Left lobe of liver (tissue), 2 donors: ENCODE measurements at regions not wholly inside any gene's neighbourhood (a gene's known extent, or its start where the extent isn't known, plus 50 kb on each side); places are given as distances from the start of the nearest gene placed in this dataset.

Experiments
- ATAC-seq: fragments of 200-7000 bp; cut with Tn5 transposase; one replicate; pipeline ENCODE4 v1.9.1; 2020; ENCODE audit warnings: mild to moderate bottlenecking, moderate library complexity
- DNase-seq: peaks from one replicate; pipeline ENCODE4 v3.0.0-alpha.2; 2020; ENCODE audit warnings: low spot score
- donor health status: DM: no; HTN: no; CAD: no; lungs with moderate emphysema.
- donor health status: DM: no; HTN: yes; CAD: no.

DNA sequence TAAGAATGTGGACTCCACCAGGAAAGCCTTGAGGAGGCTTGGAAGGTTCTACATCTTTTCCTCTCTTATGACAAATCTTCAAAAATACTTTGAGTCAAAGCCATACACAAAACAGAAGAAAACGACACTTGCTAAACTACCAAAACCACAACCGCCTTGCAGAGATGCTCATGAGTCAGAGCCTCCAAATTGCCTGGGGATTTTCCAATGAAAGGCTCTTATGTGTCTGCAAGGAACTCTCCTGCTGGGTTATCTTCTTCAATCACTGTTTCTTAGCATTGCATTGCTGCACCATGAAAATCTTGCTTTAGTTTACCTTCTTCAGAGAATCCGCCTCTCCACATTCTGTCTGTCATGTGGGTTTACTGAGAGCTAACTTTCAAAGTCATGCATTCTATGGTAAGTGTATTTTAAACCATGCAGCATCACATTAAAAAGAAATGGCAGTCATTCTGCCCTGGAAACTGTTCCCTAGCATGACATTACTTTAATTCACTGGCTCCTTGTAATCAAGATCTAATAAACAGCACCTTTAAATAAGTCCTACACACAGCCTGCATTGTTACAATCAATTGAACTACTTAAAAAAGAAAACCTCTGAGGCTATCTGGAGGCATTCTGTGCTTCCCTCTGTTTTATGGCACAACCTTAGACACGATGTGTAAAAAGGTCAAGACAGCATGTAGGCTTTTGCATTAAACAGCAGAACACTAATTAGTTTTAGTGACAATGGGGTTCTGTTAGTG, 210.0 kb upstream of the FOXD3 start:
- ATAC-seq (no peak), DNase-seq (no peak)

DNA sequence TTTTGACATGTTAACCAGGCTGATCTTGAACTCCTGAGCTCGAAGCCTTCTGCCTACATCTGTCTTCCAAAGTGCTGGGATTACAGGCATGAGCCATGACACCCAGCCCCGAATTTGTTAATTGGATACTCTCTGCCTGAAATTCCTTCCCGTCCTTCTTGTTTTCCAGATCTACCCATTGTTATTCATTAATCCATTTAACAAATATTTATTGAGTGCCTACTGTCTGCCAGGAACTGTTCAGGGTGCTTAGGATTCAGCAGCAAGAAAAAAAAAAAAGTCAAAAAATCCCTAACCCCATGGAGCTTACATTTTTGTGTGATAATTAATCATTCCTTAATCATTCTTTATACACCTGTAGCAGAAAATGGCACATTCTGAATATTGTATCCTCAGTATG, 206.8 kb upstream of the FOXD3 start:
- DNase-seq (no peak), ATAC-seq (peak; percentile 76)

DNA sequence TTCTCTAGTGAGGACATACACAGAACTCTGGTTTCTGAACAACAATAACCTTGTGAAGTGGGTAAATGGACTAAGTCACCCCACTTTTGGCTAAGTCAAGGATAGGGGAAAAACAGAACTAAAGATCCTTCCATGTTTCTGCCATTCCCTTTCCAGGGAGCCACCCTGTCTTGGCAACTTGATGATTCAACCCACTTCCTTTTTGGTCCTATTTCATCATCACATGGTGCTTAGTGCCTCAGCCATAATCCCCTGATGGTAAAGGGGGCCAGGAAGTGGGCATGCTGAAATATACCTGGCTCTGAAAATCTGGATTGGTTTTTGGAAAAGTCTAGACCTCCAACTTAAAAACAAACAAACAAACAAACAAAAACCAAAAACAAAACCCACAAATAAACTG, 206.4 kb upstream of the FOXD3 start:
- no peak for ATAC-seq
- no peak for DNase-seq

- ATAC-seq: no peak
- DNase-seq: no peak
Observed at GRCh38 chr1:63119575-63120155, 202.7 kb upstream of the FOXD3 start.

DNA sequence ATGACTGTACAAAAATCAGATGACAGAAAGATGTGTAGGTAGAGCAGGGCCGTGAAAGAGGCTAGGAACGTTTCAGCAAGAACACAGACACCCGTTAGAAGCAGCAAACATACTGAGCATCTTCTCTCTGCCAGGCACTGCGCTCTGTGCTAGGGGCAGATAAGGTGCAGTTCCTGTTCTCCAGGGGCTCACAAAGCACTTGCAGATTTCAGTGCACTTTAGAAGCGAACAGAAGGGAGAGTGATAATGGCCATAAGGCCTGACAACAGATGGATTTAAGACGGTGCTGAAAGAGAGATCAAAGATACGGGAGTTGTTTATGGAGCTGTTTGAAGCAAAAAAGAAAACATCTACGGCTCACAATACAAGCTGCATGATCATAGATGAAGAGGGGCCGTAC, 200.3 kb upstream of the FOXD3 start:
- DNase-seq (no peak), ATAC-seq (no peak)

DNA sequence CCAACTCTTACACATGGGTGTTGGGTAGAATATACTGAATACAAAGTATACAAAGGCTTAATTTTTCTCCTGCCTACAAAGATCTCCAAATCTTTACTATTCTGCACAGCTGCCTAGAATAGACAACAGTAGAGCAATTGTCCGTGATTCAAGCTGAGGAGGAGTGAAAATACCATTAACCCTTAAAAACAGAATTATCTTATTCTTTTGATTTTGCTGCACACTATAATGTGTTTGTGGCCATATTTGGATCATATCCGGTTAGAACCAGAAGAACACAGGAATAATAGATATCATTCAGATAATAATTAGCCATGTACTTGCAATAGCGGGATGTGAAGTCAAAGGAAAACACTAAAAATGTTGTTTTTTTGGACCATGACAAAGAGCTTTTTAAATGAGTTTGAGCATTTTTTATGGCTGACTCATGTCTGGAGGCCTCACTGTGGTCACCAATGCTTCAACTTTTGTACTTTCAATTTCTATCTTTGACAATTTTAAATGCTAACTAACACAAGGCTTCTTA, 197.6 kb upstream of the FOXD3 start:
- no peak for ATAC-seq
- DNase-seq: no peak

DNA sequence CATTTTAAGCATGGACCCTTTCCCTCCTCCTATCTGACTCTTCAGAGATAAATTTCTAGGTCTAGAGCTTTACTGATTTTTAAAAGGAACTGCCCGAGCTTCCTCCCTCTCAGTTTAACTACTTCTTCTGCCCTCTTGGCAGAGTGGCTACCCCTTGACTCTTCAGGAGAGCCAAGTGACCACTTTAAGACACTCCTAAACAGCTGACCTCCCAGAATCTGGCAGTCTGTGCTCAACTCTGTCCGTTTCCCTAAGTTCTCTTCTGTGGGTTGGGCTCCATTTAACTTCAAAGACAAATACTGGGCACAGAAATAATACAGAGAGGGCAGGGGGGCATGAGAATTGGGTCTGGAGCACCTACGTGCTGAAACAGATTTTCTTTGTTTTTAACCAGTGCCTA, 196.3 kb upstream of the FOXD3 start:
- ATAC-seq (no peak), DNase-seq (no peak)

DNA sequence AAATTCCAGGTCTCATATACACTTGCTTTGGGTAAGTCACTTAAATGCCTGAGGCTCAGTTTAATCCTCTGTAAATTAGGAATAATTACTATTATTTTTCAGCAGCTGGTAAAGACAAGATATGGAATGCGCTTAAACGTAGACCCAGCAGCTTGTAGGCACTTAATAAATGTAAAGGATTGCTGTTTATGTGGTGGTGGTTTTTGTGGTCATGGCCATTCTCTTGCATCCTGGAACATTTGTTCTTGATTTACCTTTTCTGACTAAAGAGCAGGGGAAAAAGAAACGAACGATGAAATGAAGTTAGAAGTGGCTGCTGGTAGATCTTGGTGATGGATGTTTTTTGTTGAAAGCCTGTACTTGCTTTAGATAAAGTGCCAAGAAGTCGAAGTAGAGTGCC, 195.0 kb upstream of the FOXD3 start:
- no peak for ATAC-seq
- no peak for DNase-seq

DNA sequence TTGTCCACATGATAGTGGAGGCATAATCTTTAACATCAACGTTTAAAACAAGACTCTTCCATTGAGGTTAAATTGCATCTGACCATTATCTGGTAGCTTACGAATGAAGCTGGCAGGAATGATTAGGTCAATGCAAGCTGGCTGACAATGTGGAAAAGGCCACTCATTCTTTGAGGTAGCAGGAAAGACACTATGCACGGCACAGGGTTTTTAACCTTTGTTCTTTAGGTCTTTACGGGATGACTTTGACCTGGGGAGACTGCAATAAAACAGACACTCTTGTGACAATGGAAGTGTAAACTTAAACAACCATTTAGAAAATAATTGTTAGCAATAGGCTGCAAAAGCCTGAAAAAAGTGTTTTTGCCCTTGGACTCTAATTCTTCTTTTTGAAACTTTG, 193.8 kb upstream of the FOXD3 start:
- ATAC-seq (no peak), DNase-seq (no peak)

- no peak for DNase-seq
- no peak for ATAC-seq
Observed at GRCh38 chr1:63129184-63129583, 193.2 kb upstream of the FOXD3 start.

- DNase-seq (no peak), ATAC-seq (no peak)
Observed at GRCh38 chr1:63129855-63130254, 192.5 kb upstream of the FOXD3 start.

- DNase-seq: no peak
Observed at GRCh38 chr1:63134501-63135173, 187.7 kb upstream of the FOXD3 start.

GRCh38 chr1:63135174-63135512, 187.2 kb upstream of the FOXD3 start:
- ATAC-seq (peak; percentile 81), DNase-seq (no peak)

More at GRCh38 chr1:63134501-63135173, 187.7 kb upstream of the FOXD3 start:
- peak; percentile 76 for ATAC-seq

GRCh38 chr1:63135801-63136200, 186.6 kb upstream of the FOXD3 start:
- ATAC-seq (peak; percentile 8), DNase-seq (no peak)

DNA sequence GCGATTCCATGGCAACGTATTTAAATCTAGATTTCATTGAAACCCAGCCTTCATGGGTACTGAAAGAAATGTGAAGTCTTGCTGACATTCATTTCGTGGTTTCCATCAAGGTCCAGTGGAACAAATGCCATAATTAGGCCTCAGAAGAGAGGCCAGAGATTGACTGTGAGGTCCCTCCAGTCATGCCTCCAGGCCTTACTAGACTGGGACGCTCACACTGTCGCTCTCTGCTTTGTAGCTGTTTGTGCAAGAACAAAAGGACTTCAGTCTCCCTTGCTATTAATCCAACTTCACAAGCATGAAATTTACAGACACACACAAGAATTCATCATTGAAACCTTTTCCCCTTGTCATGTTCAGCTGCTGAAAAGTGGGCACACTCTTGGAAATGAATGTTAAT, 180.4 kb upstream of the FOXD3 start:
- ATAC-seq (no peak), DNase-seq (no peak)

DNA sequence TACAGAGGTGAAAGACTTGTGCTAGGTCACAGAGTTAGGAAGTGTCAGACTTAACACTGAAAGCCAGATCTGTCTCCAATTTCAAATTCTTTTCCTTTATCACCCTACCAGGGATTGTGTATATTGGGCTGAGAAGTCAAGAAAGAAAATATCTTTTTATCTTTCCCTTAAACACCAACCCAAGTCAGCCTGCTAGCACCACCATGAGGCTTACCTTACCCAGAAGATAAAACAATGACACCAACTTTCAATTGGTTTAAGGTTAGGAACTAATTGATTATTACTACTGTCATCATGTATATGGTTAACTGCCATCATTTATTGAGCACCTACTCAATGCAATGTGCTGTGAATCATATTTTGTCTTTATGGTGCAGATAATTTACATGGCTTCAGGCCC, 178.9 kb upstream of the FOXD3 start:
- no peak for DNase-seq

DNA sequence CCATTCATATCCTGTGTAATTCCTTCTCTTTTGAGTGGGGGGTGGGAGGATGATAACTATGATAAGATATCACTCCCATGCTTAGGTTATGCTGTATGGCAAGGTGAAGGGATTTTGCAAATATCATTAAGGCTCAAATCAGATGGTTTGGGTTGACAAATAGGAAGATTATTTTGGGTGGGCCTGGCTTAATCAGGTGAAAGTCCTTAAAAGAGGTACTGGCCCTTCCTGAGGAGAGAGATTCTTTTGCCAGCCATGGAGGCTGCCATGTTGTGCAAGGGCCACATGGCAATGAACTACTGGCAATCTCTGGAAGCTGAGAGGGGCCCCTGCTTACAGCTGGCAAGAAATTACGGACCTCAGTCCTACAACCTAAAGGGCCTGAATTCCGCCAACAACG, 174.6 kb upstream of the FOXD3 start:
- DNase-seq: no peak
- no peak for ATAC-seq

More for the DNA sequence above, 178.9 kb upstream of the FOXD3 start:
- no peak for ATAC-seq

DNA sequence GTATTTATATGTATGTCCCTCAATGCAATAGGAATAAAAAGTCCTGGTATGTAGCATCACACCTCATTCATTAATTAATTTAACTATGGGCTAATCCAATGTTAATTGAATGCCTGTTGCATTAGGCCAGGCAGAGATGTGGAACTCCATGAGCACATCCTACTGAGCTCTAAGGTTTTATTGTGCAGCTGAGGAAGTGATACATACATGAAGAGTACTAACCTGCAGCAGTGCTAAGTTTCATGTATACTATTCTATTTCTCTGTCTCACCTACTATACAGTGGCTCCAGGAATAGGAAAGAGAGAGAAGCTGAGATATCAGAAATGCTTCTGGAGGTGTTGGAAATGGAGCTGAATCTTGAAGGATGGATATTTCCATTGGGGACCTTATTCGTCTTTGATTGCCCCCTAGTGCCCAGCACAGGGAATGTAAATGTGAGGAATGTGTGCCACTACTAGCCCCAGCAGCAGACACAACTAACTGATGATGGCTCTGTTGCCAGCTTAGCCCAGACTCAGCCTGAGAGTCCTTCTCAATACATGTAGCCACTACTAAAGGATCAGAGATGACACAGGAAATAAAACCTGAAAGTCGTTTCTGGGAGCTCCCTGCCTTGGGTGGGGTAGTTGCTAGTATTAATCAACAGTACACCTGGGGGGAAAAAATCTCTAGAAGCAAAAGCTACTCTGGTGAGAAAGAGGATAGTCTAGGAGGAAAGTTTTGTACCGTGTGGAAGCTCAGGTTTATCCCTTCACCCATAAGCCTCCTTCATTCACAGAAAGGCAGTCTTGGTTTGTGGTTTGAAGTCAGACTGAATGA, 173.3 kb upstream of the FOXD3 start:
- DNase-seq (peak; percentile 49), ATAC-seq (peak; percentile 95)

- DNase-seq (no peak), ATAC-seq (no peak)
Observed at GRCh38 chr1:63152572-63152971, 169.8 kb upstream of the FOXD3 start.

GRCh38 chr1:63155437-63155836, 166.9 kb upstream of the FOXD3 start:
- no peak for DNase-seq
- no peak for ATAC-seq

DNA sequence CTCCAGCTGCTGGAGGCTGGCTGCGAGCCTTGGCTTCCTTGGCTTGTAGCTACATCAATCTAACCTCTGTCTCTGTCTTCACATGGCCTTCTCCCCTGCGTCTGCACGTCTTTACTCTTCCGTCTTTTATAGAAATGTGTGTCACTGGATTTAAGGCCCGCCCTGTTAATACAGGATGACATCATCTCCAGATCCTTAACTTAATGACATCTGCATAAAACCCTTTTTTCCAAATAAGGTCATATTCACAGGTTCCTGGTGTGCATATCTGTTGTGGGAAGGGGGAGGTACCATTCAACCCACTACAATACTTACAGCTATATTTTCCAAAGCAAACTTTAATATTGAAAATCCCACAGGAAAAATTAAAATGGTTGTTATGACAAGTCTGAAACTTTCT, 165.3 kb upstream of the FOXD3 start:
- no peak for ATAC-seq
- no peak for DNase-seq
